ENCODE measurements at regions not wholly inside any gene's neighbourhood (a gene's known extent, or its start where the extent isn't known, plus 50 kb on each side); places are given as distances from the start of the nearest gene placed in this dataset.

DNA sequence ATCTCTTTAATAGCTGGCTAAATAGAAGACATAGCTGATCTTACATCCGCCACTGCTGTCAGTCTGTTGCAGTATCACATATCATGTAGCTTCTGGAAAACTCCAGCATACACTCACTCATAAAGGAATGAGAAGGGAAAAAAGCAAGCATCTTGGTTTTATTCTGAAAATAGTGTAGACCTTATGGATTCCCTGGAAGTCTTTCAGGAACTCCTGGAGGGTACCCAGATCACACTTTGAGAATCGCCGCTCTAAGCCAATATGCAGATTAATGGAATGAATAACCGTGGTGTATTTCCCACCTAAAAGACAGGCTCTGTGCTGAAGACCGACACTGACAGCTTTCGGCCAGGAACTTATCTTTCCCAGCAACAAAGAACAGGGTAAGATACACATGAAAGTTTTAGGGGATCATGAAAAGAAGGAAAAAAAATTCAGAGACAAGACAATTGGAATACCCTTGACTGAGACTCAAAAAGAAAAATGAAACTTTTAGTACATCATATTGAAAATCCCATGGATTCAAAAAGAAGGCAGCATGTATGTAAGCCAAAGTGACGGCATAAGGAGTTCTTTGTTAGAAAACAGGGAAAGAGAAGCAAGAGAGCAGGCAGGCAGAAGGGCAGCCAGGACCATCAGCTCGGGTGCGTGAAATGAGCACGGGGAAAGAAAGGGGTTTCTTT is 56.4 kb upstream of the SEC11C start:
- Histone ChIP-seq H3K4me1 (peaks cover 0 to 4% (median 0%) of the 10 kb centered on the region in 3 donors), H3K27ac (no peak overlapping the region), H3K4me3 (no peak overlapping the region), H3K36me3 (no peaks in the 10 kb centered on the region), H3K27me3 (peaks cover 21% of the 10 kb centered on the region), H3K9me3 (no peaks in the 10 kb centered on the region)
- 54 to 67% methylated on average over 10 of the region's 10 CpGs for WGBS, 2 donors (ENCODE audit: low coverage in 1 of 2)
- no peak for ATAC-seq
- TF ChIP-seq EP300 (IDR thresholded peaks at IDR 0.05) (no peak), POLR2AphosphoS5 (IDR thresholded peaks at IDR 0.05) (no peak), POLR2A (IDR thresholded peaks at IDR 0.05) (no peak)
- TF ChIP-seq, protein P1, sequence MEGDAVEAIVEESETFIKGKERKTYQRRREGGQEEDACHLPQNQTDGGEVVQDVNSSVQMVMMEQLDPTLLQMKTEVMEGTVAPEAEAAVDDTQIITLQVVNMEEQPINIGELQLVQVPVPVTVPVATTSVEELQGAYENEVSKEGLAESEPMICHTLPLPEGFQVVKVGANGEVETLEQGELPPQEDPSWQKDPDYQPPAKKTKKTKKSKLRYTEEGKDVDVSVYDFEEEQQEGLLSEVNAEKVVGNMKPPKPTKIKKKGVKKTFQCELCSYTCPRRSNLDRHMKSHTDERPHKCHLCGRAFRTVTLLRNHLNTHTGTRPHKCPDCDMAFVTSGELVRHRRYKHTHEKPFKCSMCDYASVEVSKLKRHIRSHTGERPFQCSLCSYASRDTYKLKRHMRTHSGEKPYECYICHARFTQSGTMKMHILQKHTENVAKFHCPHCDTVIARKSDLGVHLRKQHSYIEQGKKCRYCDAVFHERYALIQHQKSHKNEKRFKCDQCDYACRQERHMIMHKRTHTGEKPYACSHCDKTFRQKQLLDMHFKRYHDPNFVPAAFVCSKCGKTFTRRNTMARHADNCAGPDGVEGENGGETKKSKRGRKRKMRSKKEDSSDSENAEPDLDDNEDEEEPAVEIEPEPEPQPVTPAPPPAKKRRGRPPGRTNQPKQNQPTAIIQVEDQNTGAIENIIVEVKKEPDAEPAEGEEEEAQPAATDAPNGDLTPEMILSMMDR (IDR thresholded peaks at IDR 0.05), result no peak

DNA sequence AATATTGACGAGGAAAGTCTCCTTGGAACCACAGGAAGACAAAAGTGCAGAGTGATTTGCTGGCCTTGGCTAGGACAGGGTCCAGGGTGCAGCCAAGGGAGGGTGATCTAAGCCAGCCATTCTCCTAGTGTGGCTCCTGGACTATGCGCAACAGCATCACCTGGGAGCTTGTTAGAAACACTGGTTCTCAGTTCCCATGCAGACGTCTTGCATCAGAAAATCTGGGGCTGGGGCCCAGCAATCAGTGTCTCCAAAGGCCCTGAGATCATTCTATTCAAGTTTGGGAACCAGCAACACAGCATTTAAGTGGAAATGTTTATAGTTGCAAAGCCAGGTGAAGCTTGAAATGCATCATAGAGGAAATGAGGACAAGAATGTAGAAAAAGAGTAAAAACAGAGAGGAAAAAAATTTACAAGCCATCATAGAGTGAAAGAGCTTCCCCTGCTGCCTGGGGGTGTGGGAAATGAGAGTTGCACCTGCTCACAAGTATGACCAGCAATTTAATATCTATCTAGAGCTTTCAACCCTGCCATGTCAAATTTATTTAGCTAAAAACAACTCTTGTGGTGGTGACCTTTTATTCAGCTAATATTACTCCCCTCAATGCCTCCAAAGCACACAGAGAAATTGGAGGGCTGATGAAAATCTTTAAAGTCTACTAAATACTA is 54.4 kb upstream of the SEC11C start:
- 80% methylated on average over 1 of the region's 3 CpGs; no CpG with 5 or more reads in 1 of the 2 donors for WGBS, 2 donors (ENCODE audit: low coverage in 1 of 2)
- Histone ChIP-seq H3K27ac (no peak overlapping the region), H3K9me3 (no peaks in the 10 kb centered on the region), H3K36me3 (no peaks in the 10 kb centered on the region), H3K4me1 (peaks cover 0 to 4% (median 0%) of the 10 kb centered on the region in 3 donors), H3K4me3 (no peak overlapping the region), H3K27me3 (peaks cover 29% of the 10 kb centered on the region)
- no peak for TF ChIP-seq POLR2A (IDR thresholded peaks at IDR 0.05)
- TF ChIP-seq, protein P1 (IDR thresholded peaks at IDR 0.05), result no peak
- no peak for TF ChIP-seq POLR2AphosphoS5 (IDR thresholded peaks at IDR 0.05)
- no peak for TF ChIP-seq EP300 (IDR thresholded peaks at IDR 0.05)
- ATAC-seq, result no peak

DNA sequence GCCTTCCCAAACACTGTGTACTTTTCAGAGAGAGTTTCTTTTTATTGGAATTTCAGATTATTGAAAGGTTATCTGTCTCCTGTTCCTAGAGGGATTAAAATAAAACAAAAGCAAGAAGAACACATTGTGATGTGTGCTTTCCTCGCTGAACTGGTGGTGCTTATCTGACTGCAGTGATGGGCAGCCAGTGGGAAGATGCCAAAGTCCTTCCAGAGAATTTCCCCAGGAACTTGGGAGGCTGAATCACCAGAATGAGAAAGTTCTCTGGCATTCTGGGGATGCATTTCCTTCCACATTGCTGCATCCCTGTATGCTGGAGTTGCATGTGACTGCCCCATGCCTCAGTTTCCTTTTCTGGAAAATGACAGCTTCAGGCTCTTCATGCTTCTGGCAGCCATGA is 53.9 kb upstream of the SEC11C start:
- H3K4me1 ChIP-seq, result peaks cover 0 to 4% (median 0%) of the 10 kb centered on the region in 3 donors
- no peak overlapping the region for H3K4me3 ChIP-seq
- WGBS, 2 donors (ENCODE audit: low coverage in 1 of 2), result 15 to 75% methylated on average over 1 of the region's 1 CpG
- TF ChIP-seq, protein P1 (IDR thresholded peaks at IDR 0.05), result no peak
- TF ChIP-seq EP300 (IDR thresholded peaks at IDR 0.05) (no peak), POLR2AphosphoS5 (IDR thresholded peaks at IDR 0.05) (no peak), POLR2A (IDR thresholded peaks at IDR 0.05) (no peak)
- H3K27me3 ChIP-seq, result peaks cover 29% of the 10 kb centered on the region
- H3K36me3 ChIP-seq, result no peaks in the 10 kb centered on the region
- no peak for ATAC-seq
- no peaks in the 10 kb centered on the region for H3K9me3 ChIP-seq
- H3K27ac ChIP-seq, result no peak overlapping the region

DNA sequence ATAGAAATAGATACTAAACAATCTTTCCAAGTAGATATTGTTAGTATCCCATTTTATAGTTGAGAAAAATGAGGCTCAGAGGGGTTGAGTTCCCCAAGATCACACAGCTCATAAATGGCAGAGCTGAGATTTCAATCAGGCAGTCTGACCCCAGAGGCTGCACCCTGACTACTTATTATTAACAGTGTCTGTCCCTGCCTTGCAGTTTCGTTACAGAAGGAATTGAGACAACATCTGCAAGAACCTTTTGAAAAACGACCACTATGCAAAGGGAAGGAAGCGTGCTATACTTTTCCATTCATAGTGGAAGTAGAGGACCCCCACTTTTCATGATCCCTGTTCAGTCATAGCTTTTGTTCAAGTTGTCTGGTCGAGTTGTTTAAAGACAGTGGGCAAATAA is 53.2 kb upstream of the SEC11C start:
- Histone ChIP-seq H3K27ac (no peak overlapping the region), H3K4me1 (peaks cover 0 to 4% (median 0%) of the 10 kb centered on the region in 3 donors), H3K36me3 (no peaks in the 10 kb centered on the region), H3K27me3 (peaks cover 27% of the 10 kb centered on the region), H3K4me3 (no peak overlapping the region), H3K9me3 (no peaks in the 10 kb centered on the region)
- WGBS, 2 donors (ENCODE audit: low coverage in 1 of 2), result 51 to 57% methylated on average over 3 of the region's 4 CpGs
- TF ChIP-seq POLR2AphosphoS5 (IDR thresholded peaks at IDR 0.05), result no peak
- TF ChIP-seq, protein P1 (IDR thresholded peaks at IDR 0.05), result no peak
- TF ChIP-seq EP300 (IDR thresholded peaks at IDR 0.05), result no peak
- no peak for TF ChIP-seq POLR2A (IDR thresholded peaks at IDR 0.05)
- ATAC-seq, result no peak

DNA sequence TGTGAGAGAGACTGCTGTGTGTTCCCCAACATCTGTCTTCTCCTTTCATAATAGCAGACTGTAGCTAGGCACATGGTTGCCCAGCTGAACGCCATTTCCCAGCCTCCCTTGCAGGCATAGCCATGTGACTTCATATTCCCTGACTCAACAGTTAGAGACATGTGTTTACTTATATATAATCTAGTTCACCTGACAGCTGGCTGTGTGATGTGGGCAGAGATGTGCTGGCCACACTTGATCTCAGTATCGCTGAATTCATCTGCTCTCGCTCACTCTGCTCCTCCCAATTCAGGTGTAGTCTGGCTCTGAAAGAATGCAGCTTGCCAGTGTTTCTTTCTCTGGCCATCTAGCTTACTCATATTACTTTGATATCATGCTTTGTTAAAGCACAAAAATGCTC is 52.3 kb upstream of the SEC11C start:
- 79 to 81% methylated on average over 3 of the region's 3 CpGs for WGBS, 2 donors (ENCODE audit: low coverage in 1 of 2)
- peaks cover 0 to 4% (median 0%) of the 10 kb centered on the region in 3 donors for H3K4me1 ChIP-seq
- H3K4me3 ChIP-seq, result no peak overlapping the region
- H3K9me3 ChIP-seq, result no peaks in the 10 kb centered on the region
- no peak for ATAC-seq
- no peak for TF ChIP-seq POLR2A (IDR thresholded peaks at IDR 0.05)
- TF ChIP-seq EP300 (IDR thresholded peaks at IDR 0.05), result no peak
- TF ChIP-seq, protein P1 (IDR thresholded peaks at IDR 0.05), result no peak
- TF ChIP-seq POLR2AphosphoS5 (IDR thresholded peaks at IDR 0.05), result no peak
- no peaks in the 10 kb centered on the region for H3K36me3 ChIP-seq
- H3K27me3 ChIP-seq, result peaks cover 22% of the 10 kb centered on the region
- no peak overlapping the region for H3K27ac ChIP-seq
